B cell (primary cell): ENCODE measurements at regions not wholly inside any gene's neighbourhood (a gene's known extent, or its start where the extent isn't known, plus 50 kb on each side); places are given as distances from the start of the nearest gene placed in this dataset.

Source experiments
- CTCF ChIP-seq: fragments of 200-600 bp; IDR thresholded peaks from one replicate; pipeline ENCODE4 v1.8.0; 2022; ENCODE audit warnings: antibody characterized with exemption, mild to moderate bottlenecking
- EZH2 ChIP-seq: IDR thresholded peaks from 2 replicates; pipeline ENCODE4 v1.6.1; 2012; ENCODE audit warnings: borderline replicate concordance, low read depth, mild to moderate bottlenecking, moderate library complexity, low read length; ENCODE audit not compliant: insufficient read depth, poor library complexity, severe bottlenecking

GRCh38 chr12:89225808-89226411, 126.4 kb downstream of the DUSP6 start:
- TF ChIP-seq CTCF (no peak), EZH2 (no peak)
